ENCODE measurements at regions not wholly inside any gene's neighbourhood (a gene's known extent, or its start where the extent isn't known, plus 50 kb on each side); places are given as distances from the start of the nearest gene placed in this dataset.

GRCh38 chr4:159463235-159463634 lies 360.4 kb downstream of the RAPGEF2 start:
- no peak for DNase-seq
- Histone ChIP-seq H3K4me1 (ENCODE audit: control insufficient read depth in 2 of 2, insufficient read depth in 2 of 2, low read length in 2 of 2) (no peaks in the 10 kb centered on the region), H2AFZ (ENCODE audit: insufficient read depth, low read depth, low read length, poor library complexity, severe bottlenecking) (no peak overlapping the region), H3K4me2 (replicated peaks; ENCODE audit: low read depth, low read length, poor library complexity, severe bottlenecking) (no peak overlapping the region), H3K36me3 (replicated peaks in 1 of 2; ENCODE audit: control extremely low read depth in 1 of 2, control insufficient read depth in 1 of 2, extremely low read depth in 1 of 2, insufficient read depth in 2 of 2, low read length in 1 of 2) (no peaks in the 10 kb centered on the region), H3K9me3 (ENCODE audit: control extremely low read depth in 1 of 3, control insufficient read depth in 2 of 3, insufficient read depth in 1 of 3, low read length in 2 of 3) (peaks cover 0 to 11% (median 9%) of the 10 kb centered on the region in 3 donors), H3K79me2 (ENCODE audit: control insufficient read depth, insufficient read depth, low read length) (no peaks in the 10 kb centered on the region), H3K27me3 (replicated peaks in 1 of 4; ENCODE audit: control extremely low read depth in 1 of 4, control insufficient read depth in 3 of 4, insufficient read depth in 4 of 4, low read length in 3 of 4) (no peaks in the 10 kb centered on the region), H3K27ac (ENCODE audit: low read length in 2 of 2) (no peak overlapping the region), H3K9ac (ENCODE audit: low read length) (no peak overlapping the region), H4K20me1 (ENCODE audit: control insufficient read depth, insufficient read depth, low read length, poor library complexity, severe bottlenecking) (no peaks in the 10 kb centered on the region), H3K4me3 (ENCODE audit: control extremely low read depth in 1 of 5, extremely low read depth in 1 of 5, insufficient read depth in 1 of 5, low read depth in 2 of 5, low read length in 4 of 5) (no peak overlapping the region)
- intact Hi-C loops (cut with micrococcal nuclease) = no loop called here
- peaks cover 11% of the 10 kb centered on the region for H3K9me3 Mint-ChIP-seq (ENCODE audit: insufficient read depth)
- H3K27ac Mint-ChIP-seq = no peak overlapping the region
- WGBS (ENCODE audit: insufficient coverage) = no CpG with 5 or more reads among the region's 2 CpGs
- peaks cover 4% of the 10 kb centered on the region for H3K27me3 Mint-ChIP-seq
- TF ChIP-seq CTCF (IDR thresholded peaks at IDR 0.05) (no peak), EZH2 (IDR thresholded peaks at IDR 0.05; ENCODE audit: borderline replicate concordance, insufficient read depth, low read depth, low read length, poor library complexity, severe bottlenecking) (no peak)
- H3K4me1 Mint-ChIP-seq = no peaks in the 10 kb centered on the region
- ATAC-seq (ENCODE audit: low read depth) = no peak
- H3K4me3 Mint-ChIP-seq = no peak overlapping the region
- ChIA-PET POLR2A (no interaction called here), CTCF (interaction anchor here (2.0 kb wide), 1 partner anchor 24 kb away, joined by 5 read pairs; no protein-coding TSS in a partner anchor)

GRCh38 chr4:159464302-159464701 lies 361.4 kb downstream of the RAPGEF2 start:
- H3K4me1 ChIP-seq (ENCODE audit: control insufficient read depth in 2 of 2, insufficient read depth in 2 of 2, low read length in 2 of 2) = no peaks in the 10 kb centered on the region
- no peak for DNase-seq
- no peaks in the 10 kb centered on the region for H3K79me2 ChIP-seq (ENCODE audit: control insufficient read depth, insufficient read depth, low read length)
- peaks cover 11% of the 10 kb centered on the region for H3K9me3 Mint-ChIP-seq (ENCODE audit: insufficient read depth)
- no peaks in the 10 kb centered on the region for H3K27me3 ChIP-seq (replicated peaks in 1 of 4; ENCODE audit: control extremely low read depth in 1 of 4, control insufficient read depth in 3 of 4, insufficient read depth in 4 of 4, low read length in 3 of 4)
- ChIA-PET CTCF (interaction anchor here (2.0 kb wide), 1 partner anchor 23 kb away, joined by 5 read pairs; no protein-coding TSS in a partner anchor), POLR2A (no interaction called here)
- TF ChIP-seq CTCF (IDR thresholded peaks at IDR 0.05) (no peak), EZH2 (IDR thresholded peaks at IDR 0.05; ENCODE audit: borderline replicate concordance, insufficient read depth, low read depth, low read length, poor library complexity, severe bottlenecking) (no peak)
- H4K20me1 ChIP-seq (ENCODE audit: control insufficient read depth, insufficient read depth, low read length, poor library complexity, severe bottlenecking) = no peaks in the 10 kb centered on the region
- H3K27ac Mint-ChIP-seq = no peak overlapping the region
- H3K4me1 Mint-ChIP-seq = no peaks in the 10 kb centered on the region
- H3K27me3 Mint-ChIP-seq = peaks cover 9% of the 10 kb centered on the region
- intact Hi-C loops (cut with micrococcal nuclease) = no loop called here
- H3K4me3 Mint-ChIP-seq = no peak overlapping the region
- ATAC-seq (ENCODE audit: low read depth) = no peak
- no peak overlapping the region for H3K4me2 ChIP-seq (replicated peaks; ENCODE audit: low read depth, low read length, poor library complexity, severe bottlenecking)
- H3K9ac ChIP-seq (ENCODE audit: low read length) = no peak overlapping the region
- H3K9me3 ChIP-seq (ENCODE audit: control extremely low read depth in 1 of 3, control insufficient read depth in 2 of 3, insufficient read depth in 1 of 3, low read length in 2 of 3) = peaks cover 0 to 11% (median 9%) of the 10 kb centered on the region in 3 donors
- no peaks in the 10 kb centered on the region for H3K36me3 ChIP-seq (replicated peaks in 1 of 2; ENCODE audit: control extremely low read depth in 1 of 2, control insufficient read depth in 1 of 2, extremely low read depth in 1 of 2, insufficient read depth in 2 of 2, low read length in 1 of 2)
- H3K27ac ChIP-seq (ENCODE audit: low read length in 2 of 2) = no peak overlapping the region
- H2AFZ ChIP-seq (ENCODE audit: insufficient read depth, low read depth, low read length, poor library complexity, severe bottlenecking) = no peak overlapping the region
- no peak overlapping the region for H3K4me3 ChIP-seq (ENCODE audit: control extremely low read depth in 1 of 5, extremely low read depth in 1 of 5, insufficient read depth in 1 of 5, low read depth in 2 of 5, low read length in 4 of 5)

Data from B cell (primary cell).